Skeletal muscle tissue (tissue), 3 donors: ENCODE measurements at regions not wholly inside any gene's neighbourhood (a gene's known extent, or its start where the extent isn't known, plus 50 kb on each side); places are given as distances from the start of the nearest gene placed in this dataset.
"Not testable (repeated sequence)": the region's sequence is repeated elsewhere in the genome, so short reads cannot be mapped to it uniquely, and the experiment has no call there.

Source experiments
- H3K27ac ChIP-seq: one replicate; pipeline ENCODE4 v1.7.0; 2013; ENCODE audit warnings: mild to moderate bottlenecking, low read depth, low read length, inconsistent platforms
- H3K27me3 ChIP-seq, 3 donors: one replicate each; pipeline ENCODE4 v1.7.0; 2013; ENCODE audit warnings: low read length in 3 of 3; ENCODE audit not compliant: control insufficient read depth in 3 of 3, insufficient read depth in 3 of 3
- H3K36me3 ChIP-seq, 3 donors: one replicate each; pipeline ENCODE4 v1.7.0; 2013; ENCODE audit warnings: low read length in 3 of 3; ENCODE audit not compliant: control insufficient read depth in 3 of 3, insufficient read depth in 3 of 3
- H3K4me1 ChIP-seq, 3 donors: one replicate each; pipeline ENCODE4 v1.7.0; 2013; ENCODE audit warnings: low read length in 3 of 3, mild to moderate bottlenecking in 3 of 3; ENCODE audit not compliant: control insufficient read depth in 3 of 3, insufficient read depth in 3 of 3
- H3K4me3 ChIP-seq, 3 donors: one replicate each; pipeline ENCODE4 v1.7.0; 2013; ENCODE audit warnings: low read length in 3 of 3
- H3K9ac ChIP-seq, 3 donors: one replicate each; pipeline ENCODE4 v1.7.0; 2013; ENCODE audit warnings: low read length in 3 of 3, mild to moderate bottlenecking in 3 of 3, moderate library complexity in 2 of 3, low read depth in 1 of 3
- H3K9me3 ChIP-seq, 3 donors: one replicate each; pipeline ENCODE4 v1.7.0; 2013; ENCODE audit warnings: low read length in 3 of 3; ENCODE audit not compliant: control insufficient read depth in 3 of 3
- donor health status: Osteomylitis.

- not testable (repeated sequence) for H3K27ac ChIP-seq
These were observed 126.4 kb downstream of the CCDC74A start for GRCh38 chr2:131654107-131654506.

GRCh38 chr2:131656816-131657633 lies 129.3 kb downstream of the CCDC74A start:
- Histone ChIP-seq H3K36me3 (no peaks in the 10 kb centered on the region), H3K9ac (no peak overlapping the region)

More at GRCh38 chr2:131654107-131654506, 126.4 kb downstream of the CCDC74A start:
- H3K4me1 ChIP-seq, H3K9ac ChIP-seq, H3K36me3 ChIP-seq, H3K9me3 ChIP-seq, H3K27me3 ChIP-seq, H3K4me3 ChIP-seq: not testable (repeated sequence)

GRCh38 chr2:131657895-131658768 lies 130.4 kb downstream of the CCDC74A start:
- H3K27me3 ChIP-seq, result no peaks in the 10 kb centered on the region
- H3K9me3 ChIP-seq, result no peaks in the 10 kb centered on the region
- no peak overlapping the region for H3K9ac ChIP-seq
- H3K4me1 ChIP-seq, result peaks cover 4 to 5% (median 5%) of the 10 kb centered on the region in 3 donors
- no peaks in the 10 kb centered on the region for H3K36me3 ChIP-seq
- no peak overlapping the region for H3K4me3 ChIP-seq
- H3K27ac ChIP-seq, result no peak overlapping the region

More at GRCh38 chr2:131656816-131657633, 129.3 kb downstream of the CCDC74A start:
- Histone ChIP-seq H3K4me1 (peaks cover 4 to 5% (median 5%) of the 10 kb centered on the region in 3 donors), H3K4me3 (no peak overlapping the region), H3K27me3 (no peaks in the 10 kb centered on the region), H3K9me3 (no peaks in the 10 kb centered on the region), H3K27ac (no peak overlapping the region)

- Histone ChIP-seq H3K9me3 (no peaks in the 10 kb centered on the region), H3K27me3 (no peaks in the 10 kb centered on the region), H3K9ac (no peak overlapping the region), H3K4me3 (no peak overlapping the region), H3K27ac (no peak overlapping the region), H3K36me3 (no peaks in the 10 kb centered on the region), H3K4me1 (peaks cover 5 to 7% (median 5%) of the 10 kb centered on the region in 3 donors)
These were observed 131.1 kb downstream of the CCDC74A start for GRCh38 chr2:131658769-131659131.

- H3K9me3 ChIP-seq, result no peaks in the 10 kb centered on the region
- no peaks in the 10 kb centered on the region for H3K27me3 ChIP-seq
- no peak overlapping the region for H3K4me3 ChIP-seq
- no peak overlapping the region for H3K27ac ChIP-seq
- no peaks in the 10 kb centered on the region for H3K36me3 ChIP-seq
- peaks cover 5 to 7% (median 5%) of the 10 kb centered on the region in 3 donors for H3K4me1 ChIP-seq
- no peak overlapping the region for H3K9ac ChIP-seq
These were observed 131.5 kb downstream of the CCDC74A start for GRCh38 chr2:131659168-131659572.

- H3K36me3 ChIP-seq, H3K9ac ChIP-seq, H3K27ac ChIP-seq, H3K9me3 ChIP-seq, H3K4me1 ChIP-seq, H3K4me3 ChIP-seq, H3K27me3 ChIP-seq: not testable (repeated sequence)
These were observed 133.6 kb downstream of the CCDC74A start for GRCh38 chr2:131661101-131661782.

- H3K27me3 ChIP-seq, H3K4me3 ChIP-seq, H3K9ac ChIP-seq, H3K27ac ChIP-seq, H3K36me3 ChIP-seq, H3K9me3 ChIP-seq, H3K4me1 ChIP-seq: not testable (repeated sequence)
These were observed 134.3 kb downstream of the CCDC74A start for GRCh38 chr2:131661884-131662535.

- not testable (repeated sequence) for H3K9ac ChIP-seq, H3K9me3 ChIP-seq, H3K27ac ChIP-seq, H3K4me1 ChIP-seq, H3K4me3 ChIP-seq, H3K36me3 ChIP-seq, H3K27me3 ChIP-seq
These were observed 135.8 kb downstream of the CCDC74A start for GRCh38 chr2:131663501-131663900.

- H3K9me3 ChIP-seq, H3K27ac ChIP-seq: not testable (repeated sequence)
These were observed 138.0 kb downstream of the CCDC74A start for GRCh38 chr2:131665716-131666115.

More at GRCh38 chr2:131665716-131666115, 138.0 kb downstream of the CCDC74A start:
- H3K4me1 ChIP-seq, H3K36me3 ChIP-seq, H3K4me3 ChIP-seq, H3K9ac ChIP-seq, H3K27me3 ChIP-seq: not testable (repeated sequence)
